ENCODE measurements at regions not wholly inside any gene's neighbourhood (a gene's known extent, or its start where the extent isn't known, plus 50 kb on each side); places are given as distances from the start of the nearest gene placed in this dataset.
"Not testable (repeated sequence)": the region's sequence is repeated elsewhere in the genome, so short reads cannot be mapped to it uniquely, and the experiment has no call there.

- Histone ChIP-seq H3K27ac (no peak overlapping the region), H3K27me3 (no peaks in the 10 kb centered on the region), H3K4me1 (no peaks in the 10 kb centered on the region), H3K4me3 (no peak overlapping the region), H3K9me3 (no peaks in the 10 kb centered on the region), H3K36me3 (no peaks in the 10 kb centered on the region)
- 62 to 68% methylated on average over 7 of the region's 7 CpGs for WGBS, 2 donors
- ATAC-seq (no peak), DNase-seq (no peak), FAIRE-seq (no peak)
- intact Hi-C loops (cut with DNase I), result no loop called here
- no peak for TF ChIP-seq CTCF (IDR thresholded peaks at IDR 0.05)
Observed at GRCh38 chr16:16930309-16931000, 540.3 kb downstream of the XYLT1 start.

- no peaks in the 10 kb centered on the region for H3K36me3 ChIP-seq
- intact Hi-C loops (cut with DNase I), result no loop called here
- TF ChIP-seq CTCF (IDR thresholded peaks at IDR 0.05), result no peak
- FAIRE-seq, result no peak
- H3K9me3 ChIP-seq, result no peaks in the 10 kb centered on the region
- no peak for DNase-seq
- H3K27me3 ChIP-seq, result peaks cover 0 to 7% (median 0%) of the 10 kb centered on the region in 4 donors
- WGBS, 2 donors, result 61 to 64% methylated on average over 2 of the region's 2 CpGs
- ATAC-seq, result no peak
- H3K4me3 ChIP-seq, result no peak overlapping the region
- no peaks in the 10 kb centered on the region for H3K4me1 ChIP-seq
- no peak overlapping the region for H3K27ac ChIP-seq
Observed at GRCh38 chr16:16933861-16934260, 536.9 kb downstream of the XYLT1 start.

- WGBS, 2 donors, result 72 to 82% methylated on average over 7 of the region's 7 CpGs
- Histone ChIP-seq H3K4me1 (no peaks in the 10 kb centered on the region), H3K27ac (no peak overlapping the region), H3K27me3 (peaks cover 0 to 7% (median 0%) of the 10 kb centered on the region in 4 donors), H3K36me3 (no peaks in the 10 kb centered on the region), H3K9me3 (no peaks in the 10 kb centered on the region), H3K4me3 (no peak overlapping the region)
- no peak for TF ChIP-seq CTCF (IDR thresholded peaks at IDR 0.05)
- DNase-seq, result no peak
- ATAC-seq, result no peak
- FAIRE-seq, result no peak
- intact Hi-C loops (cut with DNase I), result no loop called here
Observed at GRCh38 chr16:16934660-16935059, 536.1 kb downstream of the XYLT1 start.

GRCh38 chr16:16935909-16936308 is 534.9 kb downstream of the XYLT1 start:
- intact Hi-C loops (cut with DNase I), result not testable (repeated sequence)

GRCh38 chr16:16937576-16937975 is 533.2 kb downstream of the XYLT1 start:
- H3K9me3 ChIP-seq, result no peaks in the 10 kb centered on the region
- no peaks in the 10 kb centered on the region for H3K4me1 ChIP-seq
- FAIRE-seq (no peak), ATAC-seq (no peak), DNase-seq (no peak)
- TF ChIP-seq CTCF (IDR thresholded peaks at IDR 0.05), result no peak
- no peak overlapping the region for H3K27ac ChIP-seq
- H3K4me3 ChIP-seq, result no peak overlapping the region
- no peaks in the 10 kb centered on the region for H3K36me3 ChIP-seq
- 12 to 20% methylated on average over 2 of the region's 2 CpGs for WGBS, 2 donors
- intact Hi-C loops (cut with DNase I), result no loop called here
- peaks cover 0 to 7% (median 0%) of the 10 kb centered on the region in 4 donors for H3K27me3 ChIP-seq

More at GRCh38 chr16:16935909-16936308, 534.9 kb downstream of the XYLT1 start:
- H3K4me1 ChIP-seq, H3K9me3 ChIP-seq, H3K27ac ChIP-seq, DNase-seq, H3K4me3 ChIP-seq, H3K36me3 ChIP-seq, FAIRE-seq, H3K27me3 ChIP-seq, ATAC-seq: not testable (repeated sequence)
- WGBS, 2 donors, result 67 to 74% methylated on average over 4 of the region's 4 CpGs

Data from pancreas (tissue), 10 donors.